ENCODE measurements at regions not wholly inside any gene's neighbourhood (a gene's known extent, or its start where the extent isn't known, plus 50 kb on each side); places are given as distances from the start of the nearest gene placed in this dataset.
"Not testable (repeated sequence)": the region's sequence is repeated elsewhere in the genome, so short reads cannot be mapped to it uniquely, and the experiment has no call there.

- TF ChIP-seq CTCF (IDR thresholded peaks at IDR 0.05); POLR2AphosphoS5 (IDR thresholded peaks at IDR 0.05; ENCODE audit: insufficient read depth in 1 of 2, low read depth in 1 of 2): not testable (repeated sequence)
Measured at GRCh38 chr12:42708374-42708773, 118.8 kb upstream of the PRICKLE1 start.

All from vagina (tissue), 2 donors.